ENCODE measurements at regions not wholly inside any gene's neighbourhood (a gene's known extent, or its start where the extent isn't known, plus 50 kb on each side); places are given as distances from the start of the nearest gene placed in this dataset.

- TF ChIP-seq, protein P1, sequence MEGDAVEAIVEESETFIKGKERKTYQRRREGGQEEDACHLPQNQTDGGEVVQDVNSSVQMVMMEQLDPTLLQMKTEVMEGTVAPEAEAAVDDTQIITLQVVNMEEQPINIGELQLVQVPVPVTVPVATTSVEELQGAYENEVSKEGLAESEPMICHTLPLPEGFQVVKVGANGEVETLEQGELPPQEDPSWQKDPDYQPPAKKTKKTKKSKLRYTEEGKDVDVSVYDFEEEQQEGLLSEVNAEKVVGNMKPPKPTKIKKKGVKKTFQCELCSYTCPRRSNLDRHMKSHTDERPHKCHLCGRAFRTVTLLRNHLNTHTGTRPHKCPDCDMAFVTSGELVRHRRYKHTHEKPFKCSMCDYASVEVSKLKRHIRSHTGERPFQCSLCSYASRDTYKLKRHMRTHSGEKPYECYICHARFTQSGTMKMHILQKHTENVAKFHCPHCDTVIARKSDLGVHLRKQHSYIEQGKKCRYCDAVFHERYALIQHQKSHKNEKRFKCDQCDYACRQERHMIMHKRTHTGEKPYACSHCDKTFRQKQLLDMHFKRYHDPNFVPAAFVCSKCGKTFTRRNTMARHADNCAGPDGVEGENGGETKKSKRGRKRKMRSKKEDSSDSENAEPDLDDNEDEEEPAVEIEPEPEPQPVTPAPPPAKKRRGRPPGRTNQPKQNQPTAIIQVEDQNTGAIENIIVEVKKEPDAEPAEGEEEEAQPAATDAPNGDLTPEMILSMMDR (IDR thresholded peaks at IDR 0.05), result no peak
- no peak for DNase-seq
- no peaks in the 10 kb centered on the region for H3K36me3 ChIP-seq
- H3K9me3 ChIP-seq, result no peaks in the 10 kb centered on the region
- no peak overlapping the region for H3K4me3 ChIP-seq
- no peak overlapping the region for H3K27ac ChIP-seq
- ATAC-seq, result no peak
- no peaks in the 10 kb centered on the region for H3K27me3 ChIP-seq (ENCODE audit: low read depth)
- intact Hi-C loops (cut with DNase I), result loop anchor here (10.0 kb wide), 1 partner anchor 721 kb away; no protein-coding TSS in a partner anchor
- H3K4me1 ChIP-seq, result no peaks in the 10 kb centered on the region
Observed at GRCh38 chr6:98124171-98124570, 710.2 kb upstream of the POU3F2 start.

DNA sequence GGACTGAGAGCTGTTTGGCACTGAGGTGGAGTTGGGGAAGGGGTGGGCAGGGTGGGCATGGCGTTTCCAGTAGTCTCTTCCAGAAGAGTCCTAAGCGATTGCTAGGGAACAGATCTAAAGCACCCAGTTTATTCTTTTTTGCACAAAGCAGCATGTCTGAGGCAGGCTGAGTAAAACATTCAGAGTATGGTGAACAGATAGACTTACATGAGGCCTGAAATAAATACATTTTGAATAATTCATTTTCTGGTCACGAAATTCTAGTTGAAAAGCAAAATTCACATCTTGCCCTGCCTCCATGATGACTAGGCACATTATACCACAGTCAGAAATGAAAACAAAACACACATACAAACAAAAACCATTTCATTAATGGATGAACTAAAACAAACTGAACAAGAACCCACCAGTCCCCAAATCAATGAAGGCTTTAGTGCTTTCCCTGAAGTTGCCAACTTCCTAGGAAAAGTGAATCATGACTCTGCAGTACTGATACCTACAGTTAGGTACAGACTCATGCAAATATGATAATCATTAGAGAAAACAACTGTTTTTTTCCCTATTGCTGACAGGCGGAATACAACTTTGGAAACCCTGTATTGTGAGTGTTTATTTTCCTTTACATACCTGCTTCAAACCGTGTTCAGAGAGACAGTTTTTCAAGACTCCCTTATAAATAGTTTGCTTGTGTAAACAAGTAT, 702.9 kb upstream of the POU3F2 start:
- Histone ChIP-seq H3K27ac (no peak overlapping the region), H3K36me3 (no peaks in the 10 kb centered on the region), H3K4me1 (no peaks in the 10 kb centered on the region), H3K27me3 (ENCODE audit: low read depth) (no peaks in the 10 kb centered on the region), H3K9me3 (no peaks in the 10 kb centered on the region), H3K4me3 (no peak overlapping the region)
- TF ChIP-seq, protein P1 (IDR thresholded peaks at IDR 0.05), result no peak
- DNase-seq (no peak), ATAC-seq (no peak)
- intact Hi-C loops (cut with DNase I), result no loop called here

GRCh38 chr6:98136333-98136732, 698.0 kb upstream of the POU3F2 start:
- Histone ChIP-seq H3K4me3 (no peak overlapping the region), H3K9me3 (no peaks in the 10 kb centered on the region), H3K36me3 (no peaks in the 10 kb centered on the region), H3K27me3 (ENCODE audit: low read depth) (no peaks in the 10 kb centered on the region), H3K4me1 (no peaks in the 10 kb centered on the region), H3K27ac (no peak overlapping the region)
- intact Hi-C loops (cut with DNase I), result no loop called here
- ATAC-seq (no peak), DNase-seq (no peak)
- TF ChIP-seq, protein P1 (IDR thresholded peaks at IDR 0.05), result no peak

GRCh38 chr6:98137391-98137790, 697.0 kb upstream of the POU3F2 start:
- Histone ChIP-seq H3K4me3 (no peak overlapping the region), H3K36me3 (no peaks in the 10 kb centered on the region), H3K27ac (no peak overlapping the region), H3K4me1 (no peaks in the 10 kb centered on the region), H3K9me3 (no peaks in the 10 kb centered on the region), H3K27me3 (ENCODE audit: low read depth) (no peaks in the 10 kb centered on the region)
- TF ChIP-seq, protein P1 (IDR thresholded peaks at IDR 0.05), result no peak
- ATAC-seq, result no peak
- intact Hi-C loops (cut with DNase I), result no loop called here
- DNase-seq, result no peak

GRCh38 chr6:98142839-98143238, 691.5 kb upstream of the POU3F2 start:
- Histone ChIP-seq H3K9me3 (no peaks in the 10 kb centered on the region), H3K27ac (no peak overlapping the region), H3K4me3 (no peak overlapping the region), H3K36me3 (no peaks in the 10 kb centered on the region), H3K27me3 (ENCODE audit: low read depth) (no peaks in the 10 kb centered on the region), H3K4me1 (no peaks in the 10 kb centered on the region)
- TF ChIP-seq, protein P1 (IDR thresholded peaks at IDR 0.05), result no peak
- ATAC-seq (no peak), DNase-seq (no peak)
- intact Hi-C loops (cut with DNase I), result no loop called here
